GM10266 (cell line): ENCODE measurements at regions not wholly inside any gene's neighbourhood (a gene's known extent, or its start where the extent isn't known, plus 50 kb on each side); places are given as distances from the start of the nearest gene placed in this dataset.

ENCODE experiments used
- DNase-seq: peaks from one replicate; pipeline ENCODE4 v3.0.0; 2012; ENCODE audit errors: extremely low spot score
- TF ChIP-seq, protein P1 (sequence below): IDR thresholded peaks from 2 replicates; pipeline ENCODE4 v1.5.1; 2012; ENCODE audit warnings: mild to moderate bottlenecking, low read depth; ENCODE audit not compliant: control insufficient read depth, insufficient read depth; ENCODE audit errors: missing control alignments

DNA sequence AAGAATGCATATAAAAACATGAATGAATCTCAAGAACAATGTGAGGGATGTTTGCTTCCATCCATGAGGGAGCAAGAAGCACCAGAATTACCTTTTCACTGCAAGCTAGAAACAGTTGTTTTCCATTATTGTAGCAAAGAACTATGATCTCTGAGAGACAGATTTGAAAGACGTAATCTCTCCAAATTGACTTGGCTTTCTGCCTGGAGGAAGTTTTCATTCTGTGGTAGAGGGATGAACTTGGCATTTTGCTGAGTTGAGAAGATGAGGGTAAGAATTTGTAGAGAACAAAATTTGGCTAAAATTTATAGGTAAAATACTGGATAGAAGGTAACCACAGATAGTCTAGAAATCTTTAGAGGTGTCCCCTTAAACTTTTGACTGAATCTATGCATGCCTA, 496.8 kb downstream of the TDRD3 start:
- TF ChIP-seq, protein P1, sequence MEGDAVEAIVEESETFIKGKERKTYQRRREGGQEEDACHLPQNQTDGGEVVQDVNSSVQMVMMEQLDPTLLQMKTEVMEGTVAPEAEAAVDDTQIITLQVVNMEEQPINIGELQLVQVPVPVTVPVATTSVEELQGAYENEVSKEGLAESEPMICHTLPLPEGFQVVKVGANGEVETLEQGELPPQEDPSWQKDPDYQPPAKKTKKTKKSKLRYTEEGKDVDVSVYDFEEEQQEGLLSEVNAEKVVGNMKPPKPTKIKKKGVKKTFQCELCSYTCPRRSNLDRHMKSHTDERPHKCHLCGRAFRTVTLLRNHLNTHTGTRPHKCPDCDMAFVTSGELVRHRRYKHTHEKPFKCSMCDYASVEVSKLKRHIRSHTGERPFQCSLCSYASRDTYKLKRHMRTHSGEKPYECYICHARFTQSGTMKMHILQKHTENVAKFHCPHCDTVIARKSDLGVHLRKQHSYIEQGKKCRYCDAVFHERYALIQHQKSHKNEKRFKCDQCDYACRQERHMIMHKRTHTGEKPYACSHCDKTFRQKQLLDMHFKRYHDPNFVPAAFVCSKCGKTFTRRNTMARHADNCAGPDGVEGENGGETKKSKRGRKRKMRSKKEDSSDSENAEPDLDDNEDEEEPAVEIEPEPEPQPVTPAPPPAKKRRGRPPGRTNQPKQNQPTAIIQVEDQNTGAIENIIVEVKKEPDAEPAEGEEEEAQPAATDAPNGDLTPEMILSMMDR: no peak
- DNase-seq: no peak

DNA sequence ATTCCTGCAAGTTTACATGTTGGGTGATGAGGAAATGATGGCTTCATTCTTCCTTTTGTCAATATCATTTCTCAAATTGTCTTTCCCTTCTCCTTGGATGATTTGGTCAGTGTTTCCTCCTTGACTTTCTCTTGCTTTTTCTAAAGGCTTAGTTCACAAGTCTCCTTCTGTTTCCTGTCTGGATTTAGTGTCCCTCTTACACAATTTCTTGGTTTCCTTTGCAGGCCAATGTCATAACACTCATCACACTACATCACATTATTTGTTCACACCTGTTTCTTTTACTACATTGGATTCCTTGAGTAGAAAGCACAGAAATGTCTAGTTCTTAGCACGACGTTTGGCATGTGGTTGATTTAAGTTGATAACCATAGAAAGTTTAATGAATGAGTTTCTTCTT, 490.7 kb downstream of the TDRD3 start:
- no peak for DNase-seq
- TF ChIP-seq, protein P1: no peak

DNA sequence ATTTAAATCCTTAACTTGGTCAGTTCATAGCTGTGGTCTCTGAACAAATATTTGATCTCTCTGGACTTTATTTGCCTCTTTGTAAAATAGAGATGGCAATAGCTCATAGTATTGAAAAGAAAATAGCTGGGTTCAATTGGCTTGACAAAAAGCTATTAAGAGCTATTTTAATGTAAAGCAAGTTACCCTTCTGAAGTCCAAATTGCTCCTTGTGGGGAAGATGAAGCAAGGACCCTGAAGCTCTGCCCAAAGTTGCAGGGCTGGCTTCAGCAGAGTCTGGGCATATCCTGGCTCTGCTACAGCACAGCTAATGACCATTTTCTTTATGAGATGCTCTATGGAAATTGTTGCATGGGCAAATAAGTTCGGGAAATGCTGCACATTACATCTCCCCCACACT, 484.5 kb downstream of the TDRD3 start:
- TF ChIP-seq, protein P1: no peak
- no peak for DNase-seq

DNA sequence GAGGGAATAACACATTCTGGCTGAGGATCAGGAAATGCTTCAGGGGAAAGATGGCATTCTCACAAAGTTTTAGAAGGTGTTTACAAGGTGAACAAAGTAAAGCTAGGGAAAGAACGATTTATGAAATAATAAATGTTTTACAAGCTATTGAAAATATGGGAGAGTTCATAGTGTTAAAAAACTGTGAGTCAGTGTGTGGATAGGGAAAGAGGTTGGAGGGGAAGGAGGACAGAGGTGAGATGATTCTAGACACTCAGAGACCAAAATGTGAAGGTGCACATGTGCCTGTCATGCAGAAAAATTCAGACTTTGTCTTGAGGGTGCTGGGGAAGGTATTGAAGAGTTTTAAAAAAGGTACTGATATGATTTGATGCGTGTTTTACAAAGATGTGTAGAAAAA, 476.1 kb downstream of the TDRD3 start:
- no peak for DNase-seq
- TF ChIP-seq, protein P1: no peak

DNA sequence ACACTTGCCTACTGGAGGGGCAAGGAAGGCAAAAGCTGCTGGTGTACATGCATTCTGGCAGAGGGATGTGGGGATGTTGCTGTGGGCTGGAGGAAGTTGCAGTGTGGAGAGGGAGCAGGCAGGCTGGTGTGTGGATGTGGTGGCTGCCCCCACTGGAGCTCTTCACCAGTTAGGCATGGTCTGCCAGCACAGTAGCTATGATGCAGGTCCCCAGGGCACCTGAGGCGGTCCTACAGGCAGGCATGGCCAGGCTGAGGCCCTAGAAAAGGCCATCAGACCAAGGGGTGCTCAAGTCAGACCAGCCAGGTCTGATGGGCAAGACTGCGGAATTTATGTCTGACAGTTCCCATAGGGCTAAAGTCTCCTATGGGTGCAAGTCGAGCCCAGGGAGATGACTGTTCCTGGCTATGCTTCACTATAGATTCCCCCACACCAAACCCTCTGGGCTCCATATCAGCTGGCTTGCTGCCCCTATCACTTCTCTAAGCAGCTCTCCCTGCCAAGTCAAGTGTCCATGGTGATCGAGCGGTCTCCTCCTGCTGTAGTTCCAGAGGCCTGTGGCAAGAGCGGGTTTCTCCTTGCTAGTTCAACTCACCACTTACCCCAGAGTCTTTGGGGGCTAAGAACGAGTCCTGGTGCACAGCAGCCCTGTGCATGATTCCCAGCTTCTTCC, 473.1 kb downstream of the TDRD3 start:
- TF ChIP-seq, protein P1: no peak
- DNase-seq: no peak

DNA sequence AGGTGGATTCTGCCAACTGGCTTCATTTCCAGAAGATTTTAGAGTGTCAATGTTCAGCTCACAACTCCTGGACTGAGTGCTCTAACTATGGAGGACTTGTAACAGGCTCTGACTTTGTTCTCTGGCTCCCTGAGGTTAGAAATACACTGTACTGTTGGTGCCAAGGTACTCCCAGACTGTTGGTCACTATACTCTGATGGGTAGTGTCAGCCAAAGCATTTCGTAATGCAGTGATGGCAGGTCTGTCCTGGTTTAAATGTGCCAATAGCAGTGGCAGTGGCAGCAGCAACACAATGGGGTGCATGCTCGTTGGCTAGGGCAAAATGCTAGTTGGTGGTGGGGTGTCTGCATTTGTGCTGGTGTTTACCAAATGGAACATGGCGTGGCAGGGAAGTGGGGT, 472.2 kb downstream of the TDRD3 start:
- TF ChIP-seq, protein P1: no peak
- no peak for DNase-seq

DNA sequence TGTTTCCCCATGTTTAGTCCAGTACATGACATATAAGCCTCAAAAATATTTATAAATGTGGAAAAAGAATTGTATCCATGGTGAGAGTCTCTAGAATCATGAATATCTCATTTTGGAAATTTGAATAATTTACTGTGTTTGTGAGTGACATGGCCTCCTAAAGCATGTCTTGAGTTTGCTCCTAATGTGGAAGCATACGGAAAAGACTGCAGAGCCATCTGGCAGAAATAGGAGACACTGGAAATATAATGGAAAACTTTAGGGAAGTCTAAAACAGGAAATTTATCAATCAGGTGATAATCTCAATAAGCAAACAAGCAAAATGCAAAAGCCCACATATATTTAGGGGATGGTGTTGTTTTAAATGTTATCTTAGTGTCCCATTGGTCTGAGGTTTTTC, 465.0 kb downstream of the TDRD3 start:
- TF ChIP-seq, protein P1: no peak
- no peak for DNase-seq
